Small intestine (tissue), 7 donors: ENCODE measurements at regions not wholly inside any gene's neighbourhood (a gene's known extent, or its start where the extent isn't known, plus 50 kb on each side); places are given as distances from the start of the nearest gene placed in this dataset.

Experiments
- DNase-seq, 2 donors: peaks; one replicate each; pipeline versions ENCODE4 v3.0.0 to v3.0.0-alpha.2; 2013
- FAIRE-seq: peaks from 2 replicates; lab custom pipeline; 2012; peaks lifted over from hg19 to GRCh38; lab: Jason Lieb, UNC
- H3K27ac ChIP-seq, 3 donors: one replicate each; pipeline ENCODE4 v1.5.1; 2013; ENCODE audit warnings: low read length in 2 of 3, mild to moderate bottlenecking in 2 of 3, control low read depth in 1 of 3, inconsistent platforms in 1 of 3, low read depth in 1 of 3, moderate library complexity in 1 of 3
- H3K27me3 ChIP-seq, 3 donors: one replicate each; pipeline ENCODE4 v1.6.1; 2013; ENCODE audit warnings: low read length in 3 of 3, inconsistent platforms in 1 of 3; ENCODE audit not compliant: control insufficient read depth in 3 of 3, insufficient read depth in 3 of 3
- H3K36me3 ChIP-seq, 3 donors: one replicate each; pipeline ENCODE4 v1.6.1; 2013; ENCODE audit warnings: low read length in 3 of 3, inconsistent platforms in 1 of 3, low read depth in 1 of 3, mild to moderate bottlenecking in 1 of 3, moderate library complexity in 1 of 3; ENCODE audit not compliant: control insufficient read depth in 3 of 3, insufficient read depth in 2 of 3
- H3K4me1 ChIP-seq, 3 donors: one replicate each; pipeline ENCODE4 v1.6.1; 2013; ENCODE audit warnings: low read length in 2 of 3, inconsistent platforms in 1 of 3, low read depth in 1 of 3, mild to moderate bottlenecking in 1 of 3, moderate library complexity in 1 of 3; ENCODE audit not compliant: control insufficient read depth in 3 of 3, insufficient read depth in 2 of 3
- H3K4me3 ChIP-seq, 3 donors: one replicate each; pipeline ENCODE4 v1.5.1; 2013; ENCODE audit warnings: low read length in 3 of 3, control low read depth in 1 of 3, inconsistent platforms in 1 of 3, low read depth in 1 of 3, mild to moderate bottlenecking in 1 of 3, moderate library complexity in 1 of 3
- H3K9me3 ChIP-seq, 2 donors: one replicate each; pipeline ENCODE4 v1.6.1; 2013; ENCODE audit warnings: low read depth in 1 of 2, low read length in 1 of 2; ENCODE audit not compliant: control insufficient read depth in 2 of 2, insufficient read depth in 1 of 2
- WGBS, 3 donors: extraction: QIAGEN DNeasy Blood & Tissue Kit; methylation state at CpG; one replicate each; pipeline ENCODE4 v1.1.7; 2013; 5-methylcytosine and 5-hydroxymethylcytosine counted together
- donor health status: healthy with polysubstance abuse.
- donor health status: control.
- donor health status: control.
- donor health status: Bipolar disorder and iron deficiency.
- donor health status: healthy.

GRCh38 chr17:79495665-79496064, 115.2 kb downstream of the RBFOX3 start:
- DNase-seq (no peak), FAIRE-seq (no peak)
- H3K27ac ChIP-seq = no peak overlapping the region
- H3K4me3 ChIP-seq = no peak overlapping the region
- H3K4me1 ChIP-seq = no peaks in the 10 kb centered on the region
- no peaks in the 10 kb centered on the region for H3K36me3 ChIP-seq
- no peaks in the 10 kb centered on the region for H3K27me3 ChIP-seq
- WGBS, 3 donors = 74 to 86% (median 83%) methylated on average over 11 of the region's 11 CpGs
- peaks cover 0 to 15% of the 10 kb centered on the region in 2 donors for H3K9me3 ChIP-seq

- H3K36me3 ChIP-seq = no peaks in the 10 kb centered on the region
These were observed 119.8 kb downstream of the RBFOX3 start for GRCh38 chr17:79491006-79491405.

DNA sequence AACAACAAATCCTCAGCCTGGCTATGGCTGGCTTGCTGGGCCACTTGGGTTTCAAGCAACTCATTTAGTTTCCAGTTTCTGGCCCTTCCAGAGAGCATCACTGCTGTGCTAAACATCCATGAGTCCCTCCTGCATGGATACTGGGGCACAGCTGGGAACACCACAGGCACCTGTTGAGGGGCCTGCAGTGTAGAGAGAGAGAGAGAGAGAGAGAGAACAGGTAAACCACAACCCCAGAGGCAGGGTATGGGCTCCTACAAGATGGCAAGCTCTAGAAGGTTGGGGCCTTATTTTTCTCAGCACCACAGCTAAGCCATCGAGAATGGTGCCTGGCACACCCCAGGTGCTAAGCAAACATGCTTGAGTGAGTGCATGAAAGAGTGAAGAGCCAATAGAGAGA, 120.3 kb downstream of the RBFOX3 start:
- Histone ChIP-seq H3K27ac (no peak overlapping the region), H3K4me3 (no peak overlapping the region), H3K9me3 (peaks cover 0 to 15% of the 10 kb centered on the region in 2 donors), H3K27me3 (peaks cover 0 to 13% (median 1%) of the 10 kb centered on the region in 3 donors), H3K4me1 (no peaks in the 10 kb centered on the region), H3K36me3 (no peaks in the 10 kb centered on the region)
- WGBS, 3 donors = 5 to 42% (median 25%) methylated on average over 1 of the region's 1 CpG
- DNase-seq (no peak), FAIRE-seq (no peak)

More at GRCh38 chr17:79491006-79491405, 119.8 kb downstream of the RBFOX3 start:
- H3K4me1 ChIP-seq = no peaks in the 10 kb centered on the region
- H3K27me3 ChIP-seq = peaks cover 0 to 13% (median 0%) of the 10 kb centered on the region in 3 donors
- WGBS, 3 donors = no CpG with 5 or more reads among the region's 3 CpGs
- H3K27ac ChIP-seq = no peak overlapping the region
- FAIRE-seq = no peak
- no peak overlapping the region for H3K4me3 ChIP-seq
- DNase-seq = no peak
- H3K9me3 ChIP-seq = peaks cover 0 to 15% of the 10 kb centered on the region in 2 donors

DNA sequence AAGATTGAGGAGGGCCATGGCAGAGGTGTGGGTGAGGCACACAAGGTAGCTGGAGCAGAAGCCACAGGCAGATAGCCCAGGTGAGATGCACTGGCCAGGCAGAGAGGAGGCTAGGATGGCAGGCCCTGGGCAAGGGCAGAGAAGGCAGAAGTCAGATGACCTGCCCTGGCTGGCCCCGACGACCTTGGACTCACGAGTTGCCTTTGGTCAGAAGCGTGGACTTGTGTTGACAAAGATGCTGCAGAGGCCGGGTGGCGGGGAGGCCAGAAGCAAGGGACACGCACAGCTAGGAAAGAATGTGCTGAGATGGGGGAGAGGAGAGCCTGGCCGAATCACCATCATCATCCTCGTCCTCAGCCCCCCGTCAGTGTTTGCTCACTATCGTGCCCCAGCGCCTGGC, 123.7 kb downstream of the RBFOX3 start:
- no peak overlapping the region for H3K27ac ChIP-seq
- H3K4me3 ChIP-seq = no peak overlapping the region
- H3K36me3 ChIP-seq = no peaks in the 10 kb centered on the region
- FAIRE-seq (no peak), DNase-seq (no peak)
- H3K27me3 ChIP-seq = peaks cover 0 to 30% (median 6%) of the 10 kb centered on the region in 3 donors
- peaks cover 0 to 2% of the 10 kb centered on the region in 2 donors for H3K9me3 ChIP-seq
- 68 to 78% (median 77%) methylated on average over 12 of the region's 12 CpGs for WGBS, 3 donors
- H3K4me1 ChIP-seq = no peaks in the 10 kb centered on the region

- WGBS, 3 donors = 40 to 45% (median 41%) methylated on average over 17 of the region's 17 CpGs
- no peak for DNase-seq
- peaks cover 0 to 30% (median 6%) of the 10 kb centered on the region in 3 donors for H3K27me3 ChIP-seq
These were observed 124.9 kb downstream of the RBFOX3 start for GRCh38 chr17:79485991-79486390.

GRCh38 chr17:79485419-79485985, 125.3 kb downstream of the RBFOX3 start:
- H3K4me1 ChIP-seq = no peaks in the 10 kb centered on the region
- no peak overlapping the region for H3K4me3 ChIP-seq
- H3K9me3 ChIP-seq = no peaks in the 10 kb centered on the region
- H3K27ac ChIP-seq = no peak overlapping the region
- DNase-seq (no peak), FAIRE-seq (no peak)
- H3K36me3 ChIP-seq = no peaks in the 10 kb centered on the region
- H3K27me3 ChIP-seq = peaks cover 0 to 30% (median 6%) of the 10 kb centered on the region in 3 donors
- WGBS, 3 donors = 29 to 60% (median 47%) methylated on average over 20 to 22 of the region's 22 CpGs

More at GRCh38 chr17:79485991-79486390, 124.9 kb downstream of the RBFOX3 start:
- no peaks in the 10 kb centered on the region for H3K36me3 ChIP-seq
- H3K4me3 ChIP-seq = no peak overlapping the region
- no peaks in the 10 kb centered on the region for H3K9me3 ChIP-seq
- H3K27ac ChIP-seq = no peak overlapping the region
- H3K4me1 ChIP-seq = no peaks in the 10 kb centered on the region
- no peak for FAIRE-seq

GRCh38 chr17:79484600-79485418, 126.0 kb downstream of the RBFOX3 start:
- Histone ChIP-seq H3K36me3 (no peaks in the 10 kb centered on the region), H3K27me3 (peaks cover 0 to 30% (median 6%) of the 10 kb centered on the region in 3 donors), H3K4me1 (no peaks in the 10 kb centered on the region), H3K27ac (no peak overlapping the region), H3K9me3 (no peaks in the 10 kb centered on the region), H3K4me3 (no peak overlapping the region)
- FAIRE-seq (no peak), DNase-seq (no peak)
- WGBS, 3 donors = 57 to 63% (median 57%) methylated on average over 8 to 11 of the region's 11 CpGs

GRCh38 chr17:79483842-79484241, 127.0 kb downstream of the RBFOX3 start:
- DNase-seq = no peak
- FAIRE-seq = no peak
- H3K27ac ChIP-seq = no peak overlapping the region
- H3K27me3 ChIP-seq = peaks cover 0 to 26% (median 6%) of the 10 kb centered on the region in 3 donors
- H3K9me3 ChIP-seq = no peaks in the 10 kb centered on the region
- WGBS, 3 donors = 22 to 38% (median 38%) methylated on average over 5 of the region's 5 CpGs
- H3K4me3 ChIP-seq = no peak overlapping the region
- no peaks in the 10 kb centered on the region for H3K4me1 ChIP-seq
- no peaks in the 10 kb centered on the region for H3K36me3 ChIP-seq
